ENCODE measurements at regions not wholly inside any gene's neighbourhood (a gene's known extent, or its start where the extent isn't known, plus 50 kb on each side); places are given as distances from the start of the nearest gene placed in this dataset.
"Not testable (repeated sequence)": the region's sequence is repeated elsewhere in the genome, so short reads cannot be mapped to it uniquely, and the experiment has no call there.

DNA sequence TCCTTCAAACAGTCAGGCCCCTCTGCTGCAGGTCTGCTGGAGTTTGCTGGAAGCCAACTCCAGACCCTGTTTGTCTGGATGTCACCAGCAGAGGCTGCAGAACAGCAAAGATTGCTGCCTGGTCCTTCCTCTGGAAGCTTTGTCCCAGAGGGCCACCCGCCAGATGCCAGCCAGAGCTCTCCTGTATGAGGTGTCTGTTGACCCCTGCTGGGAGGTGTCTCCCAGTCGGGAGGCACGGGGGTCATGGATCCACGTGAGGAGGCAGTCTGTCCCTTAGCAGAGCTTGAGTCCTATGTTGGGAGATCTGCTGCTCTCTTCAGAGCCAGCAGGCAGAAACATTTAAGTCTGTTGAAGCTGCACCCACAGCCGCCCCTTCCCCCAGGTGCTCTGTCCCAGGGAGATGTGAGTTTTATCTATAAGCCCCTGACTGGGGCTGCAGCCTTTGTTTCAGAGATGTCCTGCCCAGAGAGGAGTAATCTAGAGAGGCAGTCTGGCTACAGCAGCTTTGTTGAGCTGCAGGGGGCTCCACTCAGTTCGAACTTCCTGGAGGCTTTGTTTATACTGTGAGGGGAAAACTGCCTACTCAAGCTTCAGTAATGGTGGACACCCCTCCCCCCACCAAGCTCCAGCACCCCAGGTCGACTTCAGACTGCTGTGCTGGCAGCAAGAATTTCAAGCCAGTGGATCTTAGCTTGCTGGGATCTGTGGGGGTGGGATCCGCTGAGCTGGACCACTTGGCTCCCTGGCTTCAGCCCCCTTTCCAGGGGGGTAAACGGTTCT lies 72.1 kb downstream of the OGFRL1 start:
- DNase-seq (ENCODE audit: low spot score) = not testable (repeated sequence)

DNA sequence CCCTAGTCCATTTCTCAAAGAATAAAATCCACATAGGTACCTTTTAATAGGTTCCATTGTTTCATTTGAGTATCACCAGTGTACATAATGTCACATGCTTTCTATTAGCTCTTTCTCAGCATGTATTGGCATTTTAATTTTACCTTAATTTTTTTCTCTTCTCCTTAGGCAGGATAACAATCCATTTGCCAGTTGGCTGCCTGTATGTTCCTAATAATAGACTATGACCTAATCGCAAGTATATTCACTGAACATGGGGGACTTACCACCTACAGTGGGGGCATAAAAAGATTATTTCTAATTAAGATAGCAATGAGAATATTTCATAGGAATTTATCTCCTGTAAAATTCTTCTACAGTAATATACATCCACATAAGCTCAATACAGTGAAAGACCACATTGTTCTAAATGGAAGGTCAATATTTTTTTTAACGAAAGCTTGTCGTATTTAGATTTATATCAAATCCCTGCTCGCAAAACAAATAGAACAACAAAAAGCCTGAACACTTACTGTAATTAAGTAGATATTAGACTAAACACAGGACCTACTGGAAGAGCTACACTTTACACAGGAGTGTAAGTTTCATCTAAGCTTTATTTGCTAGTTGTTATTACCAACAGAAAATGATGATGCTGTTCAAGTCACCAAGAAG lies 76.4 kb downstream of the OGFRL1 start:
- no peak for DNase-seq (ENCODE audit: low spot score)

DNA sequence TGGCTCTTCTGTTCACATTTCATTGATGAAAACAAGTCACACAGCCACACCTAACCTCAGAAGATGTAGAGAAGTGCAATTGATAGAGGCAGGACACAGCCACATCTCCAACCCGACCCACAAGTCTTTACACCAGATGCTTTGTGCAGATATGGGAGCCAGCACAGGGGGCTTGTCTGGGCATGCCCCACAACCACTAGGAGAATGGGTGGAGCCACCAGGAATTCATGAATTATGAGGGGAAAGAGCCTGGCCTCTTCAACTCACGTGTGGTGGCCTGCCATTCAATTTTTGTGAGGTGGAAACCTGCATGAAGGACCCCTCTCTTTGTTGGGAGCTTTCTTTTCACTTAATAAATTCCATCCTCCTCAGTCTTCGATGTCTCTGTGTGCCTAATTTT lies 79.1 kb downstream of the OGFRL1 start:
- DNase-seq (ENCODE audit: low spot score) = no peak

DNA sequence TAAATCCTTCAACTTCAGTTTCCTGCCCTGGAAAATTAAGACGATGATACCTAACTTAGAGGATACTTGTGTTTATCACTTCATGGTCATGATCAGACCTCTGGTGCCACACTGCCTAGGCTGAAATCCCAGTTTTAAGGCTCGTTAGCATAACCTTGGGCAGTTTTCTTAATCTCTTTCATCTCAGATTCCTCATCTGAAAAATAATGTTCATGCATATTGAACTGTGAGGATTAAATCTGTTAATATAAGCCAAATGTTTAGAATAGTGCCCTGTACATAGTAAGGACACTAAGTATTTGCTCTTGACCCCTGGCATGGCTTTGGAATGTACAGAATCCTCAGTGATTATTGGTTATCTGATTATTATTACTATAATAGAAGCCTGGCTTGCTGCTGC lies 79.7 kb downstream of the OGFRL1 start:
- DNase-seq (ENCODE audit: low spot score) = no peak

DNA sequence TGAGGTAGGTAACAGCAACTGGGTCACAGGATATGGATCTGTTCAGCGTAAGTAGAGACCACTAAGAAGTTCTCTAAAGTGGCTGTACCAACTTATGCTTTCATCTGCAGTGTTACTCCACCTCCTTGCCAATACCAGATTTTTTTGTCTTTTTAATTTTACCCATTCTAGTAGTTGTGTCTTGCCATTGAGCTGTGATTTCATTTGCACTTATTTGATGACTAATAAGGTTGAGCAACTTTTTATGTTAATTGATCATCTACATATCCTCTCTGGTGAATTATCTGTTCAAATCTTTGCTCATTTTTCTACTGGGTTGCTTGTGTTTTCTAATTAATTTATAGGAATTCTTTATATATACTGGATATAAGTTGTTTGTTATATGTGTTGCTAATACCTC lies 82.9 kb downstream of the OGFRL1 start:
- DNase-seq (ENCODE audit: low spot score) = no peak

DNA sequence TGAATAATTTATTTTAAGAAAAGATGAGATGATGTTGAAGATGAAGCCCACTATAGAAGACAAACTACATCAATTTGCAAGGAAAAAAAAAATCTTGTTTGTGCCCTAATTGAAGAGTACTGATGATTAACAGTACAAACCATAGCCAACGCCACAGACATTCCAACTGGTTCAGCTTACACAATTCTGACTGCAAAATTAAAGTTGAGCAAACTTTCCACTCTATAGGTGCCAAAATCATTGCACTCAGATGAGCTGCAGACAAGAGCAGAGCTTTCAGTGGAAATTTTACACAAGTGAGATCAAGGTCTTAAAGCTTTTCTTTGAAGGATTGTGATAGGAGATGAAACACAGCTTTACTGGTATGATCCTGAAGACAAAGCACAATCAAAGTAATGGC lies 85.3 kb downstream of the OGFRL1 start:
- no peak for DNase-seq (ENCODE audit: low spot score)

DNA sequence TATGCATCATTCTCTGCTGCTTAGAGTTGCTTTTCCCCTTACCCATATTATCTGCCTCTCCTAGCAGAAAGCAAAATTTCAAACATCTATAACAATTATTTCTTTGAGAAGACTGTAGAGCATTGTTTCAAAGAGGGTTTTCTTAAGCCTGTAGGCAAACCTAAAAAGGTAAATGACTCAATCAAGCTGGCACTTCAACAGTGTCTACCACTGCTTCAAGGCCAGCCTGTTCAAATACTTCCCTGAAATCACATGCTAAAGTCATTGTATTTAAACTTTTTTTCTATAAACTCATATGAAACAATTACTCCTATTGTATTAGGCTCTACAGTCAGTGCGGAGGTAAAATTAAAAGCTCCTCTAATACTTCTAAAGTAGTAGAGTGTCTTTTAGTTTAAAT lies 87.1 kb downstream of the OGFRL1 start:
- no peak for DNase-seq (ENCODE audit: low spot score)

DNA sequence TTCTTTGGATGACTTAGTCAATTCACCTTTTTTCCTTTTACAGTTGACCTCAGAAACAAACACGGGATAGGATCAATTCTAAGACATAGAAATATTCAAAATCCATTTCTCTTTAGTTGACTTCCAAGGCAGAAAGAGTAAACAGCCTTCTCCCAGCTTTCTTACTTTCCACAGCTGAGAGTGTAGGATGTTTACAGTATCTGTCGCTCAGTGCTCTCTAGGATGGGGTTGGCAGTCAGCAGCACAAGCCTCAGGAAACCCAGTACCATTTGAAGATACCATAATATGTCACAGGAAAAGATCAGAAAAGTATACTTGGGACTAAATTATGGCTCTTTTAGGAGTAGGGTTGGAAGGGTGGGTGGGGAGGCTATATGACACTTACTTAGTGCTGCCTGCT lies 88.2 kb downstream of the OGFRL1 start:
- DNase-seq (ENCODE audit: low spot score) = no peak

DNA sequence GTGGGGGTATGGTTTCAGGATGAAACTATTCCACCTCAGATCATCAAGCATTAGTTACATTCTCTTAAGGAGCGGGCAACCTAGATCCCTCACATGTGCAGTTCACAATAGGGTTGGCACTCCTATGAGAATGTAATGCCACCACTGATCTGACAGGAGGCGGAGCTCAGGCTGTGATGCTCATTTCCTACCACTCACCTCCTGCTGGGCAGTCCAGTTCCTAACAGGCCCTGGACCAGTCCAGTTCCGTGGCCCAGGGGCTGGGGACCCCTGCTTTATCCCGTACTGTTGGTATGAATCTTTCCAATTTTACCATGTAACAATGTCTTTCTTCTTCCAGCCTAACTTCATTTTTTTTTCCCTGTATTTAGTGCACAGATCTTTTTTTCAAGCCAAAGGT lies 94.9 kb downstream of the OGFRL1 start:
- DNase-seq (ENCODE audit: low spot score) = no peak

DNA sequence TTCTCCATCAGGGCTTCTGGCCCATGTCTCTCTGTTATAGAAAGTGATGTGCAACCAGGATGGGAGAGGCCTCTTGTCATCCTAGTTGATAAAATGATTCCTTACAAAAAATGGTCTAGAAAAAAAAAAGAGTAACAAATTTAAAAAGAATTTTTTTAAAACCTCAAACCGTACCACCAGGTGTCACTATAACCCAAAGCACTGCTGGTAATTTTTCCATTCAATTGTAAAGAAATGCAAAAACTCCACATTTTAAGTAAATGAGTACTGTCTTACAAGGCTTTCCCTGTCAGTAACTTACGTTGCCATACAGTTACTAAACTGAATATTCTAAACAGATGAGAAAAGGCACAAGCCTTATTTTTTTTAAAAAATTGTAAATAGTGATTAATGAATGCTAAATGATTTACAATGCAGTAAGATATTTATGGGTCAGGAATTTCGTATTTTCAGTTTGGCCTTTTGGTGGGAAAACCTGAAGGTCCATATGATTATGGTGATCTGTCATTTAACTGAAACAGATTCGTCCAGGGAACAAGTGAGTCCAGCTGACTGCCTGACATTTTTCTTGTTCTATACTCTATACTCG lies 95.4 kb downstream of the OGFRL1 start:
- peak; percentile 14 for DNase-seq (ENCODE audit: low spot score)

DNA sequence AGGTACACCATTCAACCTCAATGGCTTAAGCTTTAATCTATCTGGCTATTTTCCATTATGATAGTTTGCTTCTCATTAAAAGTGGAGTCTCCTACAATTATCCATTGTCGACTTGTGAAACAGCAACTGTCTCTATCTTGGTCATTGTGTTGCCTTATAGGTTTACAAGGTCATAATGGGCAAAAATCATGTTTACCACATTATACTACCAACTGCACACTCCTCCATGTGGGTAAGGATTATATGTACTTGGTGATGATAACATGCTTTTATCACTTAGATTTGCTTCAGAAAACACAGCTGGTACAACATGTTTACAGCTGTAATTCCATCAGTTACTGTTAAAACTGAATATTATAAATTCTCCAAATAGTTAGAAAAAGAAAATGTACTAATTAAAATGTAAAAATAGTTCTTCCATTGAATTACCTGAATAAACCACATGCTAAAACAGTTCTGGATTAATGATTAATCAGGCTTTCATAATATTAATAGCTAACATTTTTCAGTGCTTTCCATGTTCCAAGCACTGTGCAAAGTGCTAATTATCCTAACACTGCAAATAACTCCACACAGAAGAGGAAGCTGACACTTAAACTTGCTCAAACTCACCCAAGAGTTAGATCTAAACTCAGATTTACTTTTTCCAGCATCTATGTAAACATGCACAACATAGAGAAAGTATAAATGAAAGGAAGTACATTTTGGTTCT lies 96.7 kb downstream of the OGFRL1 start:
- no peak for DNase-seq (ENCODE audit: low spot score)

DNA sequence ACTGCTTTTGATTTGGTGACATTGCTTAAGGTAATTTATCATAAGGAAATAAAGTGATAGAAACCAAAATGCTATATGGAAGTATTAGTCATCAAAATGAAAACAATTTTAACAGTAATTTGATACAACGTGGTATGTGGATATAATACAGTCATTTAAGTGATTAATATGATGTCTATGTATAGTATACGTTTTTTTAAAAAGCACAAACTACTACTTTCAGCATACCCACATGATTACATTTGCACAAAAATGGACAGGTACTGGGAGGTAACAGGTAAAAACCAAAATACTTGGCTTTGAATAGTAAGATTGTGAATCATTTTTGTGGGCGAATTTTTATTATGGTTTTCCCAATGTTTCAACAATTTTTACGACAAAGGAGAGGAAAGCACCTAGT lies 97.6 kb downstream of the OGFRL1 start:
- DNase-seq (ENCODE audit: low spot score) = no peak

DNA sequence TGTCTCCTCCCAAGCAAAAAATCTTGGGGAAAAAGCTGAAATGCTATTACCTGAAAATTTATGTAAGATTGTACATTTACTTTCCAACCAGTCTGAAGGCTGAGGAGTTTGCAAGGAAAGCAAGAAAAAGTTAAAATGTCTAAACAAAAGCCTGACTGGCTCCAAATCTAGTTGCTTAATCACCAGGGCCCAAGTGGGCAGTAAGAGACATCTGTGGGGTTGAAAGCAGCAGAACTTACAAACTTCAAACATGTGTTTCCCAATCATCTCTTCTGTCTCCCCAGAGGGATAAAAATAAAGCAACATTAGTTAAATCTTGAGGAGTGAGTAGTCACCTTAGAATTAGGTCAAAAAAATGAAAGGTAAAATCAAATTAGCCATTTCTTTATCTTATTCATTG lies 98.6 kb downstream of the OGFRL1 start:
- no peak for DNase-seq (ENCODE audit: low spot score)

DNA sequence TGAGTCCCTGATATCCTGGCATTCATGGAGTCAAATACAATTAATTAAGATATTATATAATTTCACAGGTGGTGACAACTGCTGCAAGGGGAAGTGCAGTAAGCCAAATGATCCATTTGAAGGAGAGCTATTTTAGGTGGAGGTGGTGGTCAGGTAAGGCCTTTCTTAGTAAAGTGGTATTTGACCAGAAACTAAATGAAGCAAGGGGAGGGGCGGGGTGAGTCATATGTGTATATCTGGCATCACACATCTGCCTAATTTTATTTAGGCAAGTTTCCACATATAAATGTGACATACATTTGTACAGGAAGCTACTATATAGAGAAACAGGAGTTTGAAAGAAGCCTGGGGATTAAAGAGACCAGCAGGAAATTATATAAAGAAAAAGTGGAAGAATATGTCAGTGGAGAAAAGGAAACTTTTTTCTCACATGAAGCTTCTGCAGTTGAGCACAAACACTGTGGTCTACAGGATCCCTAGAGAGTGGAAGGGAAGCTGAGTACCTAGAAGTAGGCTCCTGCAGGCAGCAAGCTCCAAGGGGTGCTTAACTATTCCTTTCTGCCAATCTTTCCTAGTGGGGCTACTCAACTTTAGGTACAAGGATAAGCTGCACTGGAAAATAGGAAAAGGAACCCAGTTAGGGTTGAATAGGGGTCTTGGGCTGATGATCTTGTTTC lies 99.6 kb downstream of the OGFRL1 start:
- no peak for DNase-seq (ENCODE audit: low spot score)

DNA sequence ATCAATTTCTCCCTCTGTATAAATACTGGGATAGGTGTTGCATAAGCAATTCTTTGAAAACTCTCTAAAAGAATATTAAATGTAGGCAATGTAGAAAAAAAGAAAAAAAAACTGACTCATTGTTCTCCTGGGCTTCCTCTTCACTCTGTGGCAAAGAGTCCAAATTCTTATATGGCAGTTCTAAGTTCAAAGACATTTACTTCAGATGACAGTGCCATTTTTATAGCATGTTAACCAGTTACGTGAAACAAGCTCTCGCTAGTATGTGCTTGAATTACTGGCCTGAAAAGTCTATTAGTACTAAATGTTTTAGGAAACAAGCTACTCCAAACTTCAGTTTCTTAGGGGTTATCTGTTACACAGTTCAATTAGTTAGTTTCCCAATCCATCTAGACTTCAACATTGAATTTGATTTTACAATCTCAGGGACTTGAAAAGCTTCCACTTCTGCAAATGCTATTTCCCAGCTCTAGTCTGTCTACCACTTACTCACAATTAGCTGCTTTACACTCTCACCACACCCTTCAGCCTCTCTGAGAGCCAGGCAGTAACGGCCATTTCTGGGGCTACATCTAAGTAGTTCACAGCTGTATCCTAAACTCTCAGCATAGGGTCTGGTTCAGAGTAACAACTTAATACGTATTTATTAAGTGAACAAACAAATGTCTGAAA lies 100.4 kb downstream of the OGFRL1 start:
- DNase-seq (ENCODE audit: low spot score) = no peak

DNA sequence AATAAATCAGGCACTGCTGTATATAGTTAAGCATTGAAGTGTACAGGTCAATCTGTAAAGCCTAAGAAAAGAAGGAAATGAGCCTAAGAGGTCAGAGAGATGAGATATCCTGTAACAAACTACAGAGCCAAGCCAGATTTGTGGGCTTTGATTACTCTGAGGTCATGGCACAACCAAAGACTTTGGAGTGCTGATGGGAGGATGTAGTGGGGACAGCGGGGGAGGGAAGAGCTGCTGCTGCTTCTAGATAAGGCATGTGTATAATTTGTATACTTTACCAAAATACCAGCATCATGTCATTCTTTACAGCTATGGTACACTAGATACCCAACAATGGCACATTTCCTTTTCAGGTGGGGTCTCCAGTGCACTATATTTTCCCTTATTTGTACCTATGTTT lies 102.5 kb downstream of the OGFRL1 start:
- no peak for DNase-seq (ENCODE audit: low spot score)

DNA sequence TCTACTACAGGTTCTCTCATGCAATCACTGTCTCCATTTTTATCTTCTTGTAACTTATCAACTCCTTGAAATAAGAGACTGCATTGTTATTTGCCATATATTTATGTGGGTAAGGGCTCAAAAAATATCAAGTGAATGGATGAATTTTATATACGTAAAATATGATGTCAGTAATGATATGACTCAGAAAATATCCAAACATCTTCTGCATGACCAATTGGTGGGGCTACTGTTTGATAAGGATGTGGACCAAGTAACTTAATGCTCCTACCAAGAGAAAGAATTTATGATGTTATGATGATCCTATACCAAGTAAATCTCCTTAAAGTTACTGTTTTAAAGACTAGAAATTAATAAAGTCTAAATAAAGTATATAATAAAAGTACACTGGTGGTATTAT lies 103.7 kb downstream of the OGFRL1 start:
- DNase-seq (ENCODE audit: low spot score) = no peak

DNA sequence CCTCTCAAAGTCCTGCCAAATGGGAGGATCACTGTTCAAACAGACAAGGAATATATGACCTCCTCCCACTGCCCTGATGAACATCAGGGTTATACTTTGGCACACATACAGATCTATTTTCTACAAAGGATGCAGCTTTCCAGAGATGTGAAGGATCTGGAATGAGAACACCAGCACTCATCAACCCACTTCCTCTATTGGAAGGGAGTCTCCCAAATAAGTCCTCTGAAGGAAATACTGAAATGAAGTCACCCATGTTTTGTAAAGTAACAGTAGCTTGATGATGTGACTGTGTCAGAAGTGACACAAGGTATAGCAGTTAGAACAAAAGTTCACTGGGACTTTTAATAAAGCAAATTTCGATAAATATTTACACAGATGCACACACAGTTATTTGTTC lies 104.9 kb downstream of the OGFRL1 start:
- DNase-seq (ENCODE audit: low spot score) = no peak

DNA sequence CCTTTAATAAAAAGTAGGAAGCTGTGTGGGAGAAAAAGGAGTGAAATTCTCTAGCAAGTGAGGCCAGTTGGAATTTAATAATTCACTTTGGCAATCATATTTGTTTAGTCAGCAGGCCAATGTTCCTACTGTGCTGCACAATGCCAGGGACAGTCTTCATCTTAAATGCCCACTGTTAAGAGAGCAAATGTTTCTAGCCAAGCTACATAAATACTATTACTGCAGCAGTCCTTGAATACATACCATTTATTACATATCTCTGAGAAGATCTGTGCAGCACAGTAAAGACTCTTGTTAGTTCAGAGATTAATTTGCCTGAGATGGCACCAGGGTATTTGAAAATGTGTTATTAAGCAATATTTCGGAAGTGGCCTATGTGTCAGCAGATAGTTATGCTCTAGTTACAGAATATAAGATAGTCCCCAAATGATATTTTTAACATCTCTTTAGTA lies 105.4 kb downstream of the OGFRL1 start:
- DNase-seq (ENCODE audit: low spot score) = no peak

DNA sequence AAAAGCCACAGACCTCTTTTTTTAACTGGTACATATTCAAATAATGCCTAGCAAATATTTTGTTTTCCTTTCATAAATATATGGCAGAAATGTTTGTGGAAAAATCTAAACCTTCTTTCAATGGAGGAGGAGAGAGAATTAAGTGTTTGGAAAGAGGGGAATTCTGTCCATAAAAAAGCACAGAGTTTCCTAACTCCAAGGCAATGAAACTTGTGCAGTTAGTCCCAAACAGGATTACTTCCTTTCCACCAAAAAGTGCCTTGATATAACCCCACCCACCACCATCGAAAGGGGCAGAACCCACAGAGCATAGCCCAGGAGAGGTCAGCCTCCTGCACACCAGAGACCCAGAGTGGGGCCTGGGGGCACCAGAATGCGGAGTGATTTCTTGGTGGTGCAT lies 106.3 kb downstream of the OGFRL1 start:
- DNase-seq (ENCODE audit: low spot score) = no peak

DNA sequence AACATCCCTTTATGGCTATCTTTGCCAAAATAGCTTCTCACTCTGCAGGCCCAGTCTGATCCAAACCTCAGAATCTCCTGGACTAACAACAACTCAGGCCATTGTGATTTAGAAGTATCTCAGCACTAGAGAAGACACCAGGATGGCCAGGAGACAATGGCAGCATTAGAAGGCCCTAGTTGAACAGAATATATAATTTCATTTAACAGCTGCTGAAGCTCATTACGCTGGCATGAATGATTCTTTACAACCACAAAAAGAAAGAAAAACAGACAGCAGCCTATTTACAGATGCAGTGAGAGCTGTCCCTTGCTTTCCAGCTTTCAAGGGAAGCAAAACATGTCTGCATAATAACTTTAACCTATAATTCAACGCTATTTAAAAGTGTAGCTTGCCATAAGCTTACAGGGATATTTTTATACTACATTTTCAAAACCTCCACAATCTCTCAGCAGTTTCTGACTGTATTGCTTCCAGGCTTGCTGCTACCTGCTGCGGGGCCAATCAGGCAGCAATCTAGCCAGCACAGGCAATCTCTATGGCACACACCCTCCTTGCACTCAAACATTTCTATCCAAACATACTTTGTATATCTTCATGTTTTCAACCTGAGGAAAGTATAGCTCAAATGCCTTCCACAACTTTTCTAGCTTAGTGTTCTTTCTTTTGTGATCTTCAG lies 107.3 kb downstream of the OGFRL1 start:
- no peak for DNase-seq (ENCODE audit: low spot score)

All from D341Med (cell line).